HG03135 (cell line): ENCODE measurements at regions not wholly inside any gene's neighbourhood (a gene's known extent, or its start where the extent isn't known, plus 50 kb on each side); places are given as distances from the start of the nearest gene placed in this dataset.

Experiments used
- ATAC-seq: cut with Tn5 transposase; IDR thresholded peaks from one replicate; pipeline ENCODE4 v1.9.1; 2021; ENCODE audit warnings: mild to moderate bottlenecking, moderate library complexity; ENCODE audit not compliant: unreplicated experiment

DNA sequence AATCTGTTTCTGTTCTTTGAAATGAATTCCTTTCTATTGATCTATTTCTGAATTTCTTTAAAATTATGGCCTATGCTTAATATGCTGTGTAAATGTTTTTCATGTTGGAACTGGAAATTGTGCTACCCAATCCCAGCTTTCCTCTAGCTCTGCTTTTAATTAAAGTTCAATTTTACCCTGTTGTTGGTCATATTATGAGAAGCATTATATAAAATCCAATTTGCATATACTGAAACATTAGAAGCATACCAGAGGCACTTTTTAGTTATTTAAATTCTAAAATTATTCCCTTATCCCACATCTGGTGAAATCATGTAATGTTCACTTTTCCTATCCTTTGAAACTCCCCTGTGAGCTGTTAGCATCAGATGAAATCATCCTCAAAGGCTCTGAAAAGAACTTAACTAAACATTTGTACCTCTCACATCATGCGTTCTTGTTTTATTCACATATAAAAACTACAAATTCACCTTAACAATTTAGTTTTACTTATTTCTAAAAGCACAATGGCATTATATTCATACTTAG, 160.6 kb upstream of the COL21A1 start:
- no peak for ATAC-seq

GRCh38 chr6:56406276-56407269, 159.2 kb upstream of the COL21A1 start:
- peak; percentile 68 for ATAC-seq

DNA sequence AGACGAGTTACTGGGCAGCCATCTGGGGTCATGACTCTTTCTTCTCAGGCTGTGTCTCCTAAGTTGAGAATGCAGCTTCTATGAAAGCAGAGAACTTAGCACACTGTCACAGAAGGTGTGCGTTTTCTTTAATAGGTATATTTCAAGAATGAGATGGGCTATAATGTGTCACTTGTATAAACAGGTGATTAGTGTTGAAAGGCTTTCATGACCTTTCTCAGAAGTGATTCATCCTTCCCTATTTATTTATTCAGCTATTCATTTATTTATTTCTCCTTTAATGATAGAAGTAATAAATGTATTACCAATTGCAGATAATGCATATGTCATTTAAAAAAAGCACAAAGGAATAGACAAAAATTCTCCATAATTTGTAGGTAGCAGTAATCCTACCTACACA, 157.2 kb upstream of the COL21A1 start:
- ATAC-seq, result no peak

GRCh38 chr6:56403745-56404144, 156.4 kb upstream of the COL21A1 start:
- ATAC-seq, result no peak

DNA sequence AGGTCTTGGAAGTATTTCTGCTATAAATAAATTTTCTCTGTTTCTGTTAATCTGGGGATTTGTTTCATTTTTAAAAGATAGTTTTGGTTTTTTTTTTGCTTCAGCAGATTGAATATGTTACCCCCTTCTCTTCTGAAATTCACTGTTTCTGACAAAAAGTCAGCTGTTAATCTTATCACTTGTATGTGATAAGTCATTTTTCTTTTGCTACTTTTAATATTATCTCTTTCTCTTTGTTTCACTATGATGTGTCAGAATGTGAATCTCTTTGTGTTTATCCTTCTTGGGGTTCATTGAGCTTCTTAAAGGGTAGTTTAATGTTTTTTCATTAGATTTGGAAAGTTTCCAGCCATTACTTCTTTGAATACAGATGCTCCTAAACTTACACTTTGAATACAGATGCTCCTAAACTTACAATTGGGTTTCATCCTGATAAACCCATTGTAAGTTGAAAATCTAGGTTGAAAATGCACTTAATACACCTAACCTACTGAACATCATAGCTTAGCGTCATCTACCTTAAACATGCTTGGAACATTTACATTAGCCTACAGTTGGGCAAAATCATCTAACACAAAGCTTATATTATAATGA, 154.2 kb upstream of the COL21A1 start:
- no peak for ATAC-seq

- no peak for ATAC-seq
Observed at GRCh38 chr6:56400273-56400672, 152.9 kb upstream of the COL21A1 start.

GRCh38 chr6:56399672-56400263, 152.4 kb upstream of the COL21A1 start:
- no peak for ATAC-seq

DNA sequence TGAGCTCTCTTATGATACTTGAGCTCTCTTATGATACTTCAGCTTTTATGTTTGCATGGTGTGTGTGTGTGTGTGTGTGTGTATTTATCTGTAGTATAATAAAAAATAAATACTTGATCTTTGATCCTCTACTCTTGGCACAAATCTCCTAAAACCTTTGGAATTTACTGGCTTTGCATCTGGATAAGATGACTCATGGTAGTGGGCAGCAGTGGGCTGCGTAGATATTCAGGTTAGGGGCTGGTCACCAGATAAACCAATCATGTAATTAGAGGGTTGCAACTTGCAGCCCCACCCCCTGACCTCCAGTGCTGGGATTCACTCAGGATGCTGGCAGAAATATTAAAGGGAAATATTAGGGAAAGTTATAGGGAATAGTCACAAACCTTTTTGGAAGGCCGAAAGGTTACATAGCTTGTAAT, 151.9 kb upstream of the COL21A1 start:
- no peak for ATAC-seq

- ATAC-seq, result no peak
Observed at GRCh38 chr6:56396435-56396834, 149.1 kb upstream of the COL21A1 start.

- no peak for ATAC-seq
Observed at GRCh38 chr6:56393615-56394612, 146.5 kb upstream of the COL21A1 start.

- ATAC-seq, result no peak
Observed at GRCh38 chr6:56388415-56388755, 141.0 kb upstream of the COL21A1 start.

DNA sequence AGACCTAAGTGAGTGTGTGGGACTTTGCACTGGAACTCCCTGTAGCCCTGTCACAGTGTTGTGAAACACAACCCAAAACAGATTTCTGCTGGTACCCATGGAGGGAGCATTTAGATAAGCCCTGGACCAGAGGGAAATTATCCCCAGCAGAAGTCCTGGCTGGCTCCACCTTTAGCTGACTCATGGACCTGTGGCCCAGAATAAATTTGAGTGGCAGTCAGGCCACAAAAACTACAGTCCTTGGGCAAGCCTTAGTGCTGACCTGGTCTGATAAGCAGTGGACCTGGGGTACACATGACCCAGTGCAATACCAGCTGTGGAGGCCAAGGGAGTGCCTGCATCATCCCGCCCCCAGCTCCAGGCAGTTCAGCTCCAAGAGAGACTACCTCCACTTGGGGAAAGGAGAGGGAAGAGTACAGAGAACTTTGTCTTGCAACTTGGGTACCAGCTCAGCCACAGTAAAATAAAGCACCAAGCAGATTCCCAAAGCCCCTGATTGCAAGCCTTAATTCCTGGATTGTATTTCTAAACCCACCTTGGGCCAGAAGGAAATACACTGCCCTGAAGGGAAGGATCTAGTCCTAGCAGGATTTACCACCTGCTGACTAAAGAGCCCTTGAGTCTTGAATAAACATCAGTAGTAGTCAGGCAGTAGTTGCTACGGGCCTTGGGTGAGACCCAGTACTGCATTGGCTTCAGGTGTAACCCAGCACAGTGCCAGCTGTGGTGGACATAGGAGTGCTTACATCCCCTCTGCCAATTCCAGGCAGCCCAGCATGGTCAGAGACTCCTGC, 140.4 kb upstream of the COL21A1 start:
- no peak for ATAC-seq

GRCh38 chr6:56386717-56387116, 139.3 kb upstream of the COL21A1 start:
- ATAC-seq, result no peak

DNA sequence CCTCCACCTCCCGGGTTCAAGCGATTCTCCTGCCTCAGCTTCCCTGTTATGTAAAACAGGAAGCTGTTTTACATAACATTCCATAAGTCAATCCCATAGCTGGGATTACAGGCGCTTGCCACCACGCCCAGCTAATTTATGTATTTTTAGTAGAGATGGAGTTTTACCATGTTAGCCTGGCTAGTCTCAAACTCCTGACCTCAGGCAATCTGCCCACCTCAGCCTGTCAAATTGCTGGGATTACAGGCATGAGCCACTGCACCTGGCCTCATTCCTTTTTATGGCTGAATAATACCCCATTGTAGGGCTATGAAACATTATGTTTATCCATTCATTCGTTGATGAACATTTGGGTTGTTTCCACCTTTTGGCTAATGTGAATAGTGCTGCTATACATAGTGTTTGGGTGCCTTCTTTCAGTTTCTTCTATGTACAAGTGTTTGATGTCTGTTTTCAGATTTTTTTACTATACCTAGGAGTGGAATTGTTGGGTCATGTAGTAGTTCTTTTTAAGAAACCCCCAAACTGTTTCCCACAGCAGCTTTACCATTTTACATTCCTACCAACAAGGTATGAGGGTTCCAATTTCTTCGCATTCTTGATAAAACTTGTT, 138.7 kb upstream of the COL21A1 start:
- ATAC-seq, result no peak

- ATAC-seq, result no peak
Observed at GRCh38 chr6:56383160-56383559, 135.8 kb upstream of the COL21A1 start.

- no peak for ATAC-seq
Observed at GRCh38 chr6:56382416-56382940, 135.1 kb upstream of the COL21A1 start.

- no peak for ATAC-seq
Observed at GRCh38 chr6:56381801-56382251, 134.4 kb upstream of the COL21A1 start.

DNA sequence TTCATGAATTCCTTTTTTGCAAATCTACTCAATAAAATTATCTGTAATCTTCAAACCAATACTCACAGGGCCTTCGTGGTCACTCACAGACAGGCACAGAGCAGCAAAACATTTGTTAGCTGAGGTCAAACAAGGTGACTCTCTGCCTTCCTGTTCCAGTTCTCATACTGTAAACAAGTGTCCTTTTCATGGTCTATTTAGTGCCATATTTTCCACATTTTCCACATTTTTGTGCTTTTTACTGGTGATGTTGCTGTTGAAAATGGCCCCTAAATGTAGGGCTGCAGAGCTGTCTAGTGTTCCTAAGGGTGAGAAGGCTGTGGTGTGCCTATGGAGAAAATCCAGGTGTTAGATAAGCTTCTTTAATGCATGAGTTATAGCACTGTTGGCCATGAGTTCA, 133.1 kb upstream of the COL21A1 start:
- no peak for ATAC-seq
